ENCODE measurements at regions not wholly inside any gene's neighbourhood (a gene's known extent, or its start where the extent isn't known, plus 50 kb on each side); places are given as distances from the start of the nearest gene placed in this dataset.

DNA sequence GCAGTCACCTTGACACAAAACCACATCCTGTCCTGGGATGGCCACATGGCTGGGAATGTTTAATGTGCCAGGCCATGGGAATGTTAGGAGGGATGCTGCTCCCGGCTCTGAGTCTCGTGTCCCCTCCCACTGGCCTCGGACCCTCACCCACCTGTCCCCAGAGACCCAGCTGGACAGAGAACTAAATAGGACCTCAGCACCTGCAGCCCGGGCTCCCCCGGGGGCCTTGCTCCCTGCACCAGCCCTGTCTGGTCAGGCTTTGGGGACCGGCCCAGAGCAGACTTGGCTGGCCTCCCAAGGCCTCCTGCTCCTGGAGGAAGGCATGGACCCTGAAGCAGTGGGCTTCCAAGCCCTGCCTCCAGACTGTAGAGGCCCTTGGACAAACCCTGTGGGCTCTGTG lies 100.0 kb upstream of the IQSEC1 start:
- TF ChIP-seq, protein P1, sequence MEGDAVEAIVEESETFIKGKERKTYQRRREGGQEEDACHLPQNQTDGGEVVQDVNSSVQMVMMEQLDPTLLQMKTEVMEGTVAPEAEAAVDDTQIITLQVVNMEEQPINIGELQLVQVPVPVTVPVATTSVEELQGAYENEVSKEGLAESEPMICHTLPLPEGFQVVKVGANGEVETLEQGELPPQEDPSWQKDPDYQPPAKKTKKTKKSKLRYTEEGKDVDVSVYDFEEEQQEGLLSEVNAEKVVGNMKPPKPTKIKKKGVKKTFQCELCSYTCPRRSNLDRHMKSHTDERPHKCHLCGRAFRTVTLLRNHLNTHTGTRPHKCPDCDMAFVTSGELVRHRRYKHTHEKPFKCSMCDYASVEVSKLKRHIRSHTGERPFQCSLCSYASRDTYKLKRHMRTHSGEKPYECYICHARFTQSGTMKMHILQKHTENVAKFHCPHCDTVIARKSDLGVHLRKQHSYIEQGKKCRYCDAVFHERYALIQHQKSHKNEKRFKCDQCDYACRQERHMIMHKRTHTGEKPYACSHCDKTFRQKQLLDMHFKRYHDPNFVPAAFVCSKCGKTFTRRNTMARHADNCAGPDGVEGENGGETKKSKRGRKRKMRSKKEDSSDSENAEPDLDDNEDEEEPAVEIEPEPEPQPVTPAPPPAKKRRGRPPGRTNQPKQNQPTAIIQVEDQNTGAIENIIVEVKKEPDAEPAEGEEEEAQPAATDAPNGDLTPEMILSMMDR (IDR thresholded peaks at IDR 0.05; ENCODE audit: low read depth, low read length) = no peak
- no peak for TF ChIP-seq EZH2phosphoT487 (IDR thresholded peaks at IDR 0.05; ENCODE audit: low read depth)
